Caco-2 (cell line): ENCODE measurements at regions not wholly inside any gene's neighbourhood (a gene's known extent, or its start where the extent isn't known, plus 50 kb on each side); places are given as distances from the start of the nearest gene placed in this dataset.

ENCODE experiments used
- BruUV-seq: library from RNA; stranded (reverse); fragments of 400-500 nt; replicated peaks from 2 replicates; lab custom pipeline; 2021; lab: Mats Ljungman, UMichigan
- CTCF ChIA-PET: fragments of 300-600 bp; sonication (Branson Sonifier 250); formaldehyde crosslinking; loops from one replicate; lab custom pipeline; 2022; ENCODE audit warnings: antibody characterized with exemption; lab: Charles Lee
- POLR2A ChIA-PET: fragments of 300-600 bp; sonication (Branson Sonifier 250); formaldehyde crosslinking; loops from one replicate; lab custom pipeline; 2022; ENCODE audit warnings: antibody characterized with exemption; lab: Charles Lee
- DNase-seq, 2 experiments: peaks; one replicate each; pipeline versions ENCODE4 v3.0.0 to v3.0.0-alpha.2; 2020 to 2022
- H3K27me3 ChIP-seq: replicated peaks from 2 replicates; pipeline ENCODE4 v1.6.0; 2011; ENCODE audit warnings: low read length; ENCODE audit not compliant: control insufficient read depth, insufficient read depth
- H3K36me3 ChIP-seq: 2 replicates; pipeline ENCODE4 v1.5.1; 2011; ENCODE audit warnings: low read length; ENCODE audit not compliant: control insufficient read depth, insufficient read depth
- H3K4me1 ChIP-seq: fragments of 250-450 bp; sonication (Bioruptor Pico); 2 replicates; pipeline ENCODE4 v1.5.1; 2020; ENCODE audit warnings: mild to moderate bottlenecking
- H3K4me3 ChIP-seq: 2 replicates; pipeline ENCODE4 v1.5.1; 2011; ENCODE audit warnings: low read depth, mild to moderate bottlenecking, control low read depth, low read length
- H3K9me3 ChIP-seq: fragments of 250-450 bp; sonication (Bioruptor Pico); 2 replicates; pipeline ENCODE4 v1.5.1; 2020; ENCODE audit warnings: mild to moderate bottlenecking, moderate library complexity
- H3K27ac Mint-ChIP-seq: one replicate; pipeline ENCODE4 v1.8.0; 2022; ENCODE audit warnings: mixed read lengths; ENCODE audit not compliant: unreplicated experiment
- H3K27me3 Mint-ChIP-seq: one replicate; pipeline ENCODE4 v1.8.0; 2022; ENCODE audit warnings: mixed read lengths; ENCODE audit not compliant: insufficient read depth, unreplicated experiment
- H3K36me3 Mint-ChIP-seq: one replicate; pipeline ENCODE4 v1.8.0; 2022; ENCODE audit warnings: mild to moderate bottlenecking, mixed read lengths; ENCODE audit not compliant: insufficient read depth, unreplicated experiment
- H3K4me1 Mint-ChIP-seq: one replicate; pipeline ENCODE4 v1.8.0; 2022; ENCODE audit warnings: low read depth, mixed read lengths; ENCODE audit not compliant: unreplicated experiment
- H3K4me3 Mint-ChIP-seq: one replicate; pipeline ENCODE4 v1.8.0; 2022; ENCODE audit warnings: mild to moderate bottlenecking, moderate library complexity, mixed read lengths; ENCODE audit not compliant: unreplicated experiment
- H3K9me3 Mint-ChIP-seq: one replicate; pipeline ENCODE4 v1.8.0; 2022; ENCODE audit warnings: mixed read lengths; ENCODE audit not compliant: unreplicated experiment
- intact Hi-C: fragments of 100-400 bp; cut with micrococcal nuclease; formaldehyde crosslinking; loops from one replicate; pipeline ENCODE4 v1.10.0; 2022; ENCODE audit not compliant: unreplicated experiment
- TF ChIP-seq, protein P1 (sequence below), 2 experiments: fragments of 200-600 bp in 1 of 2; IDR thresholded peaks; 1 replicate in 1 of 2; 2 replicates in 1 of 2; pipeline versions ENCODE4 v1.5.1 to v1.8.0; 2011 to 2022; ENCODE audit warnings: antibody characterized with exemption in 1 of 2, control low read depth in 1 of 2, inconsistent platforms in 1 of 2, low read depth in 1 of 2, low read length in 1 of 2, mild to moderate bottlenecking in 1 of 2, moderate library complexity in 1 of 2; ENCODE audit not compliant: insufficient read depth in 1 of 2, severe bottlenecking in 1 of 2, unreplicated experiment in 1 of 2

DNA sequence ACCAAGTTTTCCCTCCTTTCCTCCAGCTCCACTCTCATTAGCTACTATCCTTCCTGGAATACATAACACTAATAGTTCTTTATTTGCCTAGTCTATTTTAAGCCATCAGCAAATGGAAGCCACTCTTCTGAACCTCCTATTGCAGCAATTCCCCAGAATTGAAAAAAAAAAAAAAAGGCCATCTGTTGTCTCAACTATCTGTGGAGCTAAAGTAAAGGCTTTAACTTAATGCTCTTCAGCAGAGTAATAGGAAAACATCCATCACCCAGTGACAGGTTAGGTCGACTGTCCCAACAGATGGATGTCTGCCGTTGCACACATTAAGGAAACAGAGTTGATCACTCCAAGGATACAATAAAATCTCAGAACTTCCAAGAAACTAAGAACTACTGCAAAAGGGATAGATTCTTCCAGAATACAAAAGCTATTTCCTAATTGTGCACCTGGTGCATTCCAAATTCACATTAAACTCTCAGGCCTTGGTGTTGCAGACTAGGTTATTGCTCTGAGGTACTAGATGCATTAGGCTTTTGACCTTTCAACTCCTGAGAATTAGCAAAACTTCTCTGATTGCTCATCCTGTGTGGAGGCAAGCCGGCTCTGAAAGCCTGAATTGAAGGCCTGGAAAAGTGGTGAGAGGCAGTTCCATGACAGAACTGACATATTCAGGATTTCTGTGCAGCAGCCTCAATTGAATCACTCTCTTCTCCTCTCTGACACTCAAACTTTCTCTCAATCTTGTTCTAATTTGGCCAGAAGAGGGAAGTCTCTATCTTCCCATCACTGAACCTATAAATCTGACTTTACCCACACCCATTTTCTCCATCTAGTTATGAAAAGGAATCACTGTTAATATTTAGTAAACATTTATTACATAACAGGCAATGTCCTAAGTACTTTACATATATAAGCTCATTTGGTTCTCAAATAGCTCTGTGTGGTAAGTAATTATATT is 238.4 kb upstream of the HMGA2 start:
- no peaks in the 10 kb centered on the region for H3K27me3 Mint-ChIP-seq
- no peak overlapping the region for H3K27ac Mint-ChIP-seq
- no peak overlapping the region for H3K4me3 Mint-ChIP-seq
- no peaks in the 10 kb centered on the region for H3K9me3 Mint-ChIP-seq
- no peaks in the 10 kb centered on the region for H3K4me1 ChIP-seq
- no TSS peak for BruUV-seq
- ChIA-PET POLR2A (no interaction called here), CTCF (no interaction called here)
- intact Hi-C loops: no loop called here
- H3K27me3 ChIP-seq: no peaks in the 10 kb centered on the region
- no peak for DNase-seq
- H3K36me3 ChIP-seq: no peaks in the 10 kb centered on the region
- no peaks in the 10 kb centered on the region for H3K9me3 ChIP-seq
- H3K4me1 Mint-ChIP-seq: peaks cover 6% of the 10 kb centered on the region
- H3K4me3 ChIP-seq: no peak overlapping the region
- TF ChIP-seq, protein P1, sequence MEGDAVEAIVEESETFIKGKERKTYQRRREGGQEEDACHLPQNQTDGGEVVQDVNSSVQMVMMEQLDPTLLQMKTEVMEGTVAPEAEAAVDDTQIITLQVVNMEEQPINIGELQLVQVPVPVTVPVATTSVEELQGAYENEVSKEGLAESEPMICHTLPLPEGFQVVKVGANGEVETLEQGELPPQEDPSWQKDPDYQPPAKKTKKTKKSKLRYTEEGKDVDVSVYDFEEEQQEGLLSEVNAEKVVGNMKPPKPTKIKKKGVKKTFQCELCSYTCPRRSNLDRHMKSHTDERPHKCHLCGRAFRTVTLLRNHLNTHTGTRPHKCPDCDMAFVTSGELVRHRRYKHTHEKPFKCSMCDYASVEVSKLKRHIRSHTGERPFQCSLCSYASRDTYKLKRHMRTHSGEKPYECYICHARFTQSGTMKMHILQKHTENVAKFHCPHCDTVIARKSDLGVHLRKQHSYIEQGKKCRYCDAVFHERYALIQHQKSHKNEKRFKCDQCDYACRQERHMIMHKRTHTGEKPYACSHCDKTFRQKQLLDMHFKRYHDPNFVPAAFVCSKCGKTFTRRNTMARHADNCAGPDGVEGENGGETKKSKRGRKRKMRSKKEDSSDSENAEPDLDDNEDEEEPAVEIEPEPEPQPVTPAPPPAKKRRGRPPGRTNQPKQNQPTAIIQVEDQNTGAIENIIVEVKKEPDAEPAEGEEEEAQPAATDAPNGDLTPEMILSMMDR (IDR thresholded peaks at IDR 0.05; ENCODE audit: insufficient read depth in 1 of 2, low read depth in 1 of 2, low read length in 1 of 2, severe bottlenecking in 1 of 2, unreplicated experiment in 1 of 2): no peak
- no peaks in the 10 kb centered on the region for H3K36me3 Mint-ChIP-seq

GRCh38 chr12:65586796-65587195 is 237.5 kb upstream of the HMGA2 start:
- intact Hi-C loops: no loop called here
- Mint-ChIP-seq H3K27me3 (no peaks in the 10 kb centered on the region), H3K9me3 (no peaks in the 10 kb centered on the region), H3K27ac (no peak overlapping the region), H3K4me3 (no peak overlapping the region), H3K36me3 (no peaks in the 10 kb centered on the region), H3K4me1 (peaks cover 6% of the 10 kb centered on the region)
- CTCF ChIA-PET: no interaction called here
- Histone ChIP-seq H3K4me1 (no peaks in the 10 kb centered on the region), H3K9me3 (no peaks in the 10 kb centered on the region), H3K36me3 (no peaks in the 10 kb centered on the region), H3K4me3 (no peak overlapping the region), H3K27me3 (no peaks in the 10 kb centered on the region)
- BruUV-seq: no TSS peak
- DNase-seq: no peak
- POLR2A ChIA-PET: no interaction called here
- TF ChIP-seq, protein P1 (IDR thresholded peaks at IDR 0.05; ENCODE audit: insufficient read depth in 1 of 2, low read depth in 1 of 2, low read length in 1 of 2, severe bottlenecking in 1 of 2, unreplicated experiment in 1 of 2): no peak

GRCh38 chr12:65590318-65590717 is 234.0 kb upstream of the HMGA2 start:
- no peak for DNase-seq
- no peaks in the 10 kb centered on the region for H3K36me3 ChIP-seq
- H3K4me1 ChIP-seq: no peaks in the 10 kb centered on the region
- CTCF ChIA-PET: no interaction called here
- Mint-ChIP-seq H3K27ac (no peak overlapping the region), H3K36me3 (no peaks in the 10 kb centered on the region), H3K4me1 (peaks cover 4% of the 10 kb centered on the region), H3K27me3 (no peaks in the 10 kb centered on the region), H3K9me3 (no peaks in the 10 kb centered on the region), H3K4me3 (no peak overlapping the region)
- TF ChIP-seq, protein P1 (IDR thresholded peaks at IDR 0.05; ENCODE audit: insufficient read depth in 1 of 2, low read depth in 1 of 2, low read length in 1 of 2, severe bottlenecking in 1 of 2, unreplicated experiment in 1 of 2): no peak
- no TSS peak for BruUV-seq
- H3K27me3 ChIP-seq: no peaks in the 10 kb centered on the region
- H3K9me3 ChIP-seq: no peaks in the 10 kb centered on the region
- intact Hi-C loops: no loop called here
- POLR2A ChIA-PET: no interaction called here
- H3K4me3 ChIP-seq: no peak overlapping the region
